Rectal smooth muscle tissue (tissue), 1 donor: ENCODE measurements at regions not wholly inside any gene's neighbourhood (a gene's known extent, or its start where the extent isn't known, plus 50 kb on each side); places are given as distances from the start of the nearest gene placed in this dataset.

Experiments used
- H3K27ac ChIP-seq: one replicate; pipeline ENCODE4 v1.7.0; 2013; ENCODE audit warnings: low read depth, low read length, inconsistent platforms
- H3K27me3 ChIP-seq: one replicate; pipeline ENCODE4 v1.7.0; 2013; ENCODE audit warnings: low read length; ENCODE audit not compliant: control insufficient read depth, insufficient read depth
- H3K36me3 ChIP-seq: one replicate; pipeline ENCODE4 v1.7.0; 2013; ENCODE audit warnings: low read length; ENCODE audit not compliant: control insufficient read depth, insufficient read depth
- H3K4me1 ChIP-seq: one replicate; pipeline ENCODE4 v1.7.0; 2013; ENCODE audit warnings: low read length; ENCODE audit not compliant: control insufficient read depth, insufficient read depth
- H3K4me3 ChIP-seq: one replicate; pipeline ENCODE4 v1.7.0; 2013; ENCODE audit warnings: low read length
- H3K9ac ChIP-seq: one replicate; pipeline ENCODE4 v1.7.0; 2013; ENCODE audit warnings: low read length

DNA sequence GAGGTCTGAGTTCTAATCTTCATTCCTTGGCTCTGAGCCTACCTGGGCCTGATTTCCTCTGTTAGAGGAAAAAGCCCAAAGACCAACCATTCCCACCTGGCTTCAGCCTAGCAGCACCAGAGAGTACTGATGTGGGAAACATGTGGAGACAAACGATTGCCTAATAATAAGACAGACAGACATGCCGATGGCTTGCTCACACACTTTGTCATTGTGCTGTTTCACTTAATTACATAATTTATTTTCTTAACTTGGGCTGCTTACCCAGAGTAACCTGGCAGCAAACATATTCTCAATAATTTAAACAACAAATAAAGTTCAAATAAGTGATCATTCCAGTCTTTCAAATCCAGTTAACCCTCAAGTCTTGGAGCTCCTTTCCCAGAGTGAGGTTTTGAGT, 83.4 kb downstream of the MAF start:
- Histone ChIP-seq H3K36me3 (no peaks in the 10 kb centered on the region), H3K27me3 (no peaks in the 10 kb centered on the region), H3K4me3 (no peak overlapping the region), H3K4me1 (no peaks in the 10 kb centered on the region), H3K9ac (no peak overlapping the region), H3K27ac (no peak overlapping the region)

DNA sequence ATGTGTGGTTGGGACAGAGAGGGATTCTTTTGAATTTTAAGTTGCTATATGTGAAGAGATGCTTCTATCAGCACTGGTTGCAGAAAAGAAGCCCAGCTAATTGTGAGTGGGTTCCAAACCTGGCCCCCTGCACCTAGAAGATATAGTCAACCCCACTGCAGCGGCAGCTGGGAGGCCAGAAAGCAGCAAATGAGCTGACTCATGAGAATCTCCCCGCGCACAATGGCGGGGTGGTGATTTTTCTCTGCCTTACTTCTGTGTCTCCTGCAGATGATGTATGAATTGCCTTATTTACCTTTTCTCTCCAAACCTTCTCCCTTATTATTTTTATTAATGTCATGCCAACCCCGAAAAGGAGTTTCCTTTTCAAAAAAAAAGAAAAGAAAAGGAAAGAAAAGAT, 89.7 kb downstream of the MAF start:
- Histone ChIP-seq H3K4me3 (no peak overlapping the region), H3K36me3 (no peaks in the 10 kb centered on the region), H3K27ac (no peak overlapping the region), H3K9ac (no peak overlapping the region), H3K4me1 (no peaks in the 10 kb centered on the region), H3K27me3 (no peaks in the 10 kb centered on the region)

DNA sequence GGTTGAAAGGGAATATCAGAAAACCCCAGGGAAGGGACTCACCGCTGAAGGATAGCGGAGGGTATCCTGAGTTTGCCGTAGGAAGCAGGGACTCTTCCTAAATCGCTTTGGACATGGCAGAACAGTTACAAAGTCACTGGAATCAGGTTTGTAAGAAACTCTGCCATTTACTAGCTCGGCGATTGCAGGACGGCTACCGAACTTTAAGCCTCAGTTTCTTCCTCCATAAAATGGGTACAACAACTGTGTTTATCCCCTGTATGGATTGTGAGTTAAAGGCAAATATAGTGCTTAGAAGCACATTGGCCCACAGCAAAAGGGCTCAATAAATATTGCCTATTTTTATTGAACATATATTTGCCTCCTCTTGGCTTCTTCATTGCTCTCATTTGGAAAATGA, 90.6 kb downstream of the MAF start:
- H3K9ac ChIP-seq, result no peak overlapping the region
- no peak overlapping the region for H3K27ac ChIP-seq
- no peaks in the 10 kb centered on the region for H3K27me3 ChIP-seq
- no peaks in the 10 kb centered on the region for H3K4me1 ChIP-seq
- no peaks in the 10 kb centered on the region for H3K36me3 ChIP-seq
- no peak overlapping the region for H3K4me3 ChIP-seq

DNA sequence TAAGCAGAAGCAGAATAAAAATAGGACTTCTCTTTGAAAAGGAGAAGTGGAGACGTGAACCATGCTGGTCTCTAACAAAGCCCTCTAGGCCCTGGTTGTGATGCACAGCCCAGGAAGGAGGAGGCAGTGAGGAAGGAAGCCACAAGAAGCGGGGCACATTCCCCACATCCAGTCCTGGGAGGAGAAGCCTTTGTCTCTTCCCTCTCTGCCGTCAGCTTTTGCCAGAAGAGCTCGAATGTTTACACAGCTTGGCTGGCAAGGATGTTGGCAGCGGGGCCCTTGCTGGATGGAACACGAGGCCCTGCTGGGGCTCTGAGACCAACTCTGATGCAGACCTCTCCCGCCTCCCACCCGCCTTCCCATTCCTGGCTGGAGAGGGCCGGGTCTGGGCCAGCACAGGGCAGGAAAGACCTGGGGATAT, 91.3 kb downstream of the MAF start:
- H3K27me3 ChIP-seq, result no peaks in the 10 kb centered on the region
- no peaks in the 10 kb centered on the region for H3K4me1 ChIP-seq
- no peaks in the 10 kb centered on the region for H3K36me3 ChIP-seq
- no peak overlapping the region for H3K4me3 ChIP-seq
- H3K9ac ChIP-seq, result no peak overlapping the region
- H3K27ac ChIP-seq, result peak overlapping the region; percentile 25

DNA sequence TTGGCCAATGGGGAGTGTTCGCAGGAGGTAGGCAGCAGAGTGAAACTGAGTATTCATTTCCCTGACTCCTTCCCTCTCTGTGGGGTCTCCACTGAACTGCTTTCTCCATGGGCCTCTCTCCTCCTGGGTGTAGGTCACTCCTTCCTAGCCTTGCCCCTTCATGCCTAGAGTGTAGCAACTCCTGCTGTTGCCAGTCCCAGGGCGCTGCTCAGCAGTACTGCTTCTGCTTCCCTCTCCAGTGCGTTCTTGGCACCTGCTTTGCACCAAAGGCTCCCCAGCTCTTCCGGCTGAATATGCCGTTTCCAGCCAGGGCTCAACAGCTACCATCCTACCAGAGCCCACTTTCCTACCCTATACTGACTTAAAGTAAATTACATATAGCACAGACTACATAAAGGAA, 92.2 kb downstream of the MAF start:
- H3K4me3 ChIP-seq, result no peak overlapping the region
- no peaks in the 10 kb centered on the region for H3K4me1 ChIP-seq
- no peak overlapping the region for H3K9ac ChIP-seq
- no peaks in the 10 kb centered on the region for H3K27me3 ChIP-seq
- H3K27ac ChIP-seq, result no peak overlapping the region
- no peaks in the 10 kb centered on the region for H3K36me3 ChIP-seq

DNA sequence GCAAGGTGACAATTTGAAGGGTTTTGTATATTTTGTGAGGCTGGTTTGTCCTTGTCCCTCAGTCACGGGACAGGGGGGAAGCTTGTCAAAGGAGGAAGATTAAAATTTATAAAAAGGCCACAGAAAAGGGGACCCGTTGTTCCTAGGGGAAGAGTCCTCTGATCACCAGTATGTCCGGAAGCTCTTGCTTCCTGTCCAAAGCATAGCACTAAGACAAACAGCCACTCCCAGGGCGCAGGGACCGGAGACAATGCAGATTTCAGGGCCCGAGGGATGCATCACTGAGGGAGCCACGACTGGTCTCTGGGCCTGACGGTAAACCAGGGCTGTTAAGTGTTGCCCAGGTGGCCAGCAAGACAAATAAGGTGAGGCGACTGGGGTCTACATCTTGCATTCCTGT, 95.2 kb downstream of the MAF start:
- Histone ChIP-seq H3K4me3 (no peak overlapping the region), H3K36me3 (no peaks in the 10 kb centered on the region), H3K4me1 (no peaks in the 10 kb centered on the region), H3K9ac (no peak overlapping the region), H3K27ac (no peak overlapping the region), H3K27me3 (no peaks in the 10 kb centered on the region)

DNA sequence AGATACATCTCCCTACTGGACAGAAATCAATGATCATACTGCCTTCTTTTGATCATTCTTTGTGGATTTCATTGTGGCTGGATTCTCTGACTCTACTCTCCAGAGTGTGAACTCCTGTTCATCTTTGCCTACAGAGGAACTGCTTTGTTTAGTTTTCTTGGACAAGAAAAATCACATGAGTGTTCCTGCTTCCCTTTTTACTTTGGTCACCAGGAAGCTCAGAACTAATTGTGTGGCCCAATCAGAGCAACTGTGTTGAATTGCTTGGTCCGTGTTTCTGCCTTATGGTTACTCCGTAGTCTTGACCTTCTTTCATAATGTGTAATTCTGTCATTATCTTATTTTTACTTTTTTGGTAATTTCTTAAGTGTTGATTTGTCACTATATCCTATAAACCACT, 97.0 kb downstream of the MAF start:
- H3K36me3 ChIP-seq, result no peaks in the 10 kb centered on the region
- no peak overlapping the region for H3K9ac ChIP-seq
- H3K4me1 ChIP-seq, result no peaks in the 10 kb centered on the region
- H3K27me3 ChIP-seq, result no peaks in the 10 kb centered on the region
- no peak overlapping the region for H3K27ac ChIP-seq
- H3K4me3 ChIP-seq, result no peak overlapping the region

DNA sequence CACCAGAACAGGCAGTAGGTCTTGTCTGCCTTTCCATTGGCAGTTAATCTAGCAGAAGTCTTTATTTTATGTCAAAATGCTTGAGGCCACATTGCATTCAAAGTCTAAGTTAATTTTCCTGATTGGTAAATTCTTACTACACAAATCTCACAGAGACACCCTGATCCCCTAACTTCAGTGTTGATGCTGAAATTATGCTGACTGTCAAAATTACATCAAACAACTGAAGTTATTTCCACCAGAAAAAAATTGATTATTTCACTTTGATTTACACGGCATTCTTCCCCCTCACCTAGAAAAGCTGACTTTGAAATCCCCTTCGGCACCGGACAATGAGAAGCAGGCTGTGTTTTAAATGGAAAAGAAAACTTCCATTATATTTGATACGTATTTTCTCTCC, 99.1 kb downstream of the MAF start:
- Histone ChIP-seq H3K36me3 (no peaks in the 10 kb centered on the region), H3K27me3 (no peaks in the 10 kb centered on the region), H3K4me3 (no peak overlapping the region), H3K4me1 (no peaks in the 10 kb centered on the region), H3K27ac (no peak overlapping the region), H3K9ac (no peak overlapping the region)

DNA sequence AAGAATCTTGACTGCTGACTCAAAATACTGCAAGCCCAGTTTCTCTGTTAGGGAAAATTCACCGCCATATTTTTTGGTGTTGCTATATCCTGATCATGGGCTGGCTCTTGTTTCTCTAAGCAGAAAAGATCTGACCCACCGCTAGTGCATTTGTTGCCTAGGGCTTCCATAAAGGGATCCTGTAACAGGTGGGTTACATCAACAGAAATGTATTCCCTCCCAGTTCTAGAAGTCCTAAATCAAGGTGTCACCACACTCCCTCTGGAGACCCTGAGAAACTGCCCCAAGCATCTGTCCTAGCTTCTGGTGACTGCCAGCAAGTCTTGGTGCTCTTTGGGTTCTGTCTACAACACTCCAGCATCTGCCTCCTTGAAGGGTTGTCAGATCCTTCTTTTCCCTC, 99.7 kb downstream of the MAF start:
- no peak overlapping the region for H3K4me3 ChIP-seq
- no peaks in the 10 kb centered on the region for H3K36me3 ChIP-seq
- no peaks in the 10 kb centered on the region for H3K27me3 ChIP-seq
- no peaks in the 10 kb centered on the region for H3K4me1 ChIP-seq
- no peak overlapping the region for H3K27ac ChIP-seq
- no peak overlapping the region for H3K9ac ChIP-seq

DNA sequence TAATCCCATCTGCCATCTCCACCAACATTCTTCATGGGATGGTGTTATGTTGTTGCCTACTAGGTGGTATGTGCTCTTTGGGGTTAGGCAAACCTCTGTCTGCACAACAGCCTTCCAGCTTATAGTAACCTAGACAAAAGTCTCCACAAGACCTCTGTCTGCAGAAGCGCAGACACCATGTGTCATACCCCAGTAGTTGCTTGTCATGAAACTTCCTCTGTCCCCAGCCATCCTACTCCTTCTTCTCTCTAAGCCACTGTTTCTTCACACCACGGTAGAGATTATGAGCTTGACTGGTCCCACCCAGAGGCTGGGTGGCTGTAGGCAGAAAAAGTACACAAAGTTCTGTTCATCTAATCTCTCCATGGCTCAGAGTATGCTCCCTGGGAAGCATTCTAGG, 100.3 kb downstream of the MAF start:
- H3K4me3 ChIP-seq, result no peak overlapping the region
- no peak overlapping the region for H3K27ac ChIP-seq
- no peaks in the 10 kb centered on the region for H3K36me3 ChIP-seq
- no peaks in the 10 kb centered on the region for H3K27me3 ChIP-seq
- H3K9ac ChIP-seq, result no peak overlapping the region
- no peaks in the 10 kb centered on the region for H3K4me1 ChIP-seq

DNA sequence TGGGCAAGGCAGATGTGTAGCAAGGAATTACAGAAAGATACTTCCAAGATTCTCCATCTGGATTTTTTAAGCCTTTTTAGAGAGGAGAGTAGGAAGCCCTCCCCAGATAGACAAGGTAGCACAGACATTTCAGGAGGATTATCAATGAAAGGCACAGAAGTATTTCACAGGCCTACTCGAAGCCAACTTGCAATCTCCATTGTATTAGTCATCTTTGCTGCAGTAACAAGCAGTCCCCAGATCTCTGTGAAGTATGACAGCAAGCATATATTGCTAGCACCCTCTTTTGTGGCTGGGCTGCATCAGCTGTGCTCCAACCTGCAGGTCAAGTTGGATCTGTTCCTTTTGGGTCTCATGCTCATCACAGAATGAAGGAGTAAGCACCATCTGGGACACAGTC, 101.6 kb downstream of the MAF start:
- H3K4me3 ChIP-seq, result no peak overlapping the region
- no peaks in the 10 kb centered on the region for H3K36me3 ChIP-seq
- no peaks in the 10 kb centered on the region for H3K27me3 ChIP-seq
- no peaks in the 10 kb centered on the region for H3K4me1 ChIP-seq
- no peak overlapping the region for H3K9ac ChIP-seq
- no peak overlapping the region for H3K27ac ChIP-seq

DNA sequence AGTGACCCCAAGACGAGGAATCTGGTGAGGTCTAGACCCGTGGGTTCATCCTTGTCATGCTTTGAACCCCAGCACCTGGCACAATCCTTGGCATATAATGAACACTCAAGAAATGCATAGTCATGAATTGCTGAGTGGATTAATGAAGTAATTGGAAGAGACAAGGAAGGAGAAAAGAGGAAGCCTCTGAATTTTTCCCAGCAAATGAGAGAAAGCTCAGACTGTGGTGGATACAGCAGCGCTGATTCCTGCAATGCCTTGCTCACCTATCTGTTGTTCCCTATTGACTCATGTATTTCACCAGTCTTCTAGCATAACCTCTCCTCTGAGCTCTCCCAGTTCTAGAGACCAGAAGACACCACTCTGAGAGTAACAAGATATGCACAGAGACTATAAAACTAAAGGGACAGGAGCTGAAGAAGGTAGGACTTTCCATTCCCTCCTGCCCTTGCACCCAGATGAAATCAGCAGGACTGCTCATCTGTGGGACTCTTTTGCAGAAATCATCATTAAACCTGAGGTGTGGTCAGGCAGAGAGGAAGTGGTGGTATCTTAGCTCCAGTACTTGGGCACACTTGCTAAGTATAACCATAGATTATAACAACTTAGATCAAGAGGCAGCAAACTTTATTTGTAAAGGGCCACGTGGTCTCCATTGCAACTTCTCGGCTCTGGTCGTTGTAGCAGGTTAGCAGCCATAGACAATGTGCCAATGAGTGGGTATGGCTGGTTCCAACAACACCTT, 102.8 kb downstream of the MAF start:
- Histone ChIP-seq H3K4me3 (no peak overlapping the region), H3K27ac (no peak overlapping the region), H3K9ac (no peak overlapping the region), H3K4me1 (no peaks in the 10 kb centered on the region), H3K36me3 (no peaks in the 10 kb centered on the region), H3K27me3 (no peaks in the 10 kb centered on the region)

DNA sequence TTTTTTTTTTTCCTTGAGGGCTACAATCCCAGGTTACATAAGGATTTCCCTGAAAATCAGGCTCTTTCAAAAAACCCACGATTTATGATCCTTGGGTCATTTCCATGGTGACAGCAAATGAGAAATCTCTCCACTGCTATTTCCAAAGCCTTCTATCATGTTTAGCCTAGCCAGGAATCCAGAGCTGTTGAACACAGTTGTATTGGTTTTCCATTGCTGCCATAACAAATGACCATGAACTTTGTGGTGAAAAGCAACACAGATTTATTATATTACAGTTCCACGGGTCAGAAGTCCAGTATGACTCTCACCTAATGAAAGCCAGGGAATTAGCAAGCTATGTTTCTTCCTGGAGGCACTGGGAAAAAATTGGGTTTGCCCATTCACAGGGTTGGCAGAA, 106.6 kb downstream of the MAF start:
- no peak overlapping the region for H3K9ac ChIP-seq
- H3K27ac ChIP-seq, result no peak overlapping the region
- H3K4me1 ChIP-seq, result no peaks in the 10 kb centered on the region
- no peak overlapping the region for H3K4me3 ChIP-seq
- no peaks in the 10 kb centered on the region for H3K27me3 ChIP-seq
- no peaks in the 10 kb centered on the region for H3K36me3 ChIP-seq
